GM23248 (cell line): ENCODE measurements at regions not wholly inside any gene's neighbourhood (a gene's known extent, or its start where the extent isn't known, plus 50 kb on each side); places are given as distances from the start of the nearest gene placed in this dataset.

Source experiments
- EZH2 ChIP-seq: fragments of 200-600 bp; sonication (generic); IDR thresholded peaks from 2 replicates; pipeline ENCODE4 v1.6.1; 2018; ENCODE audit warnings: antibody characterized with exemption, mild to moderate bottlenecking; ENCODE audit not compliant: insufficient read depth, poor library complexity, severe bottlenecking
- EZH2phosphoT487 ChIP-seq: fragments of 200-600 bp; sonication (generic); IDR thresholded peaks from 2 replicates; pipeline ENCODE4 v1.6.1; 2018; ENCODE audit warnings: antibody characterized with exemption, moderate library complexity, mild to moderate bottlenecking, low read depth; ENCODE audit not compliant: insufficient read depth

- TF ChIP-seq EZH2 (no peak), EZH2phosphoT487 (no peak)
Observed at GRCh38 chr3:178184833-178185232, 351.4 kb upstream of the KCNMB2 start.
